ENCODE measurements at regions not wholly inside any gene's neighbourhood (a gene's known extent, or its start where the extent isn't known, plus 50 kb on each side); places are given as distances from the start of the nearest gene placed in this dataset.

- Histone ChIP-seq H3K9ac (ENCODE audit: extremely low read depth, low read length, poor library complexity, severe bottlenecking) (no peak overlapping the region), H3K9me3 (ENCODE audit: control insufficient read depth, low read length) (no peaks in the 10 kb centered on the region), H3K27me3 (ENCODE audit: control insufficient read depth, insufficient read depth, low read length, poor library complexity, severe bottlenecking) (peaks cover 12% of the 10 kb centered on the region), H3K4me3 (ENCODE audit: low read length) (no peak overlapping the region), H3K27ac (ENCODE audit: low read depth, low read length) (no peak overlapping the region), H3K36me3 (ENCODE audit: control insufficient read depth, insufficient read depth, low read length) (no peaks in the 10 kb centered on the region), H3K4me1 (ENCODE audit: control insufficient read depth, insufficient read depth, low read length) (no peaks in the 10 kb centered on the region)
- 88% methylated on average over 4 to 5 of the region's 5 CpGs for WGBS, 2 experiments (ENCODE audit: insufficient coverage in 1 of 2, insufficient read length in 1 of 2)
- DNase-seq: peak; percentile 40
- H3K27me3 Mint-ChIP-seq (ENCODE audit: insufficient read depth): peaks cover 51% of the 10 kb centered on the region
- no peak for TF ChIP-seq CTCF (conservative IDR thresholded peaks at IDR 0.05)
- no peaks in the 10 kb centered on the region for H3K36me3 Mint-ChIP-seq (ENCODE audit: low read depth)
- H3K4me3 Mint-ChIP-seq: no peak overlapping the region
- peaks cover 10% of the 10 kb centered on the region for H3K4me1 Mint-ChIP-seq
- H3K9me3 Mint-ChIP-seq: no peaks in the 10 kb centered on the region
- H3K27ac Mint-ChIP-seq: no peak overlapping the region
These were observed 216.9 kb downstream of the BCL11A start for GRCh38 chr2:60336442-60337141.

- Mint-ChIP-seq H3K36me3 (ENCODE audit: low read depth) (no peaks in the 10 kb centered on the region), H3K4me3 (no peak overlapping the region)
These were observed 217.8 kb downstream of the BCL11A start for GRCh38 chr2:60335533-60336237.

GRCh38 chr2:60334610-60335009 is 218.8 kb downstream of the BCL11A start:
- H3K4me3 ChIP-seq (ENCODE audit: low read length): no peak overlapping the region
- H3K36me3 Mint-ChIP-seq (ENCODE audit: low read depth): no peaks in the 10 kb centered on the region
- no peaks in the 10 kb centered on the region for H3K9me3 Mint-ChIP-seq
- TF ChIP-seq CTCF (conservative IDR thresholded peaks at IDR 0.05): no peak
- no peak overlapping the region for H3K27ac ChIP-seq (ENCODE audit: low read depth, low read length)
- H3K9ac ChIP-seq (ENCODE audit: extremely low read depth, low read length, poor library complexity, severe bottlenecking): no peak overlapping the region
- H3K9me3 ChIP-seq (ENCODE audit: control insufficient read depth, low read length): no peaks in the 10 kb centered on the region
- no peak for DNase-seq
- H3K27me3 ChIP-seq (ENCODE audit: control insufficient read depth, insufficient read depth, low read length, poor library complexity, severe bottlenecking): peaks cover 12% of the 10 kb centered on the region
- WGBS, 2 experiments (ENCODE audit: insufficient coverage in 1 of 2, insufficient read length in 1 of 2): 93 to 94% methylated on average over 2 to 4 of the region's 4 CpGs
- H3K4me1 ChIP-seq (ENCODE audit: control insufficient read depth, insufficient read depth, low read length): no peaks in the 10 kb centered on the region
- no peaks in the 10 kb centered on the region for H3K36me3 ChIP-seq (ENCODE audit: control insufficient read depth, insufficient read depth, low read length)
- H3K4me1 Mint-ChIP-seq: peaks cover 10% of the 10 kb centered on the region
- H3K4me3 Mint-ChIP-seq: no peak overlapping the region
- H3K27ac Mint-ChIP-seq: no peak overlapping the region
- peaks cover 40% of the 10 kb centered on the region for H3K27me3 Mint-ChIP-seq (ENCODE audit: insufficient read depth)

More at GRCh38 chr2:60335533-60336237, 217.8 kb downstream of the BCL11A start:
- H3K36me3 ChIP-seq (ENCODE audit: control insufficient read depth, insufficient read depth, low read length): no peaks in the 10 kb centered on the region
- H3K4me3 ChIP-seq (ENCODE audit: low read length): no peak overlapping the region
- 85 to 93% methylated on average over 12 to 13 of the region's 13 CpGs for WGBS, 2 experiments (ENCODE audit: insufficient coverage in 1 of 2, insufficient read length in 1 of 2)
- H3K9ac ChIP-seq (ENCODE audit: extremely low read depth, low read length, poor library complexity, severe bottlenecking): no peak overlapping the region
- H3K27ac ChIP-seq (ENCODE audit: low read depth, low read length): no peak overlapping the region
- peak; percentile 36 for DNase-seq
- Mint-ChIP-seq H3K27ac (no peak overlapping the region), H3K4me1 (peaks cover 10% of the 10 kb centered on the region), H3K27me3 (ENCODE audit: insufficient read depth) (peaks cover 46% of the 10 kb centered on the region), H3K9me3 (no peaks in the 10 kb centered on the region)
- H3K4me1 ChIP-seq (ENCODE audit: control insufficient read depth, insufficient read depth, low read length): no peaks in the 10 kb centered on the region
- no peak for TF ChIP-seq CTCF (conservative IDR thresholded peaks at IDR 0.05)
- peaks cover 12% of the 10 kb centered on the region for H3K27me3 ChIP-seq (ENCODE audit: control insufficient read depth, insufficient read depth, low read length, poor library complexity, severe bottlenecking)
- H3K9me3 ChIP-seq (ENCODE audit: control insufficient read depth, low read length): no peaks in the 10 kb centered on the region

Measured in endodermal cell (in vitro differentiated cells).